HG02870 (cell line): ENCODE measurements at regions not wholly inside any gene's neighbourhood (a gene's known extent, or its start where the extent isn't known, plus 50 kb on each side); places are given as distances from the start of the nearest gene placed in this dataset.
"Not testable (repeated sequence)": the region's sequence is repeated elsewhere in the genome, so short reads cannot be mapped to it uniquely, and the experiment has no call there.

ENCODE experiments used
- ATAC-seq: cut with Tn5 transposase; IDR thresholded peaks from one replicate; pipeline ENCODE4 v1.9.1; 2021; ENCODE audit warnings: mild to moderate bottlenecking, moderate library complexity; ENCODE audit not compliant: unreplicated experiment

DNA sequence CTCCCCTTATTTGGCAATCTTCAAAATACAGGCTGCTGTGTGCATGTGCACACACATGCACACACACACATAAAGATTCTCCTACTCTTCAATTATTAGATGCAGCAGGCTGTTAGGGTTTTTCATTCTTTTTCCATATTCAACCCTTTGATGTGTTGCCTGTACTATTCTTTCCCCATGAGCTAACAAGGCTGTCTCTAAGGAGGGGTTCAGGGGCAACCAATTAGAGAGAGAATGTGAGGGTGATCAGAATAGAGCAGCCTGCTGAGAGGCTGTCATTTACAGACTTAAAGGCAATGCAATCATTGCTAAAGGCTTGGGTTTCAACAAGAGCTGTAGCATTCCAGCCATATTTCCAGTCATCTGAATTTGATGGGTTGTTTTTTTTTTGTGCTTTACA, 467.4 kb upstream of the ID4 start:
- no peak for ATAC-seq

DNA sequence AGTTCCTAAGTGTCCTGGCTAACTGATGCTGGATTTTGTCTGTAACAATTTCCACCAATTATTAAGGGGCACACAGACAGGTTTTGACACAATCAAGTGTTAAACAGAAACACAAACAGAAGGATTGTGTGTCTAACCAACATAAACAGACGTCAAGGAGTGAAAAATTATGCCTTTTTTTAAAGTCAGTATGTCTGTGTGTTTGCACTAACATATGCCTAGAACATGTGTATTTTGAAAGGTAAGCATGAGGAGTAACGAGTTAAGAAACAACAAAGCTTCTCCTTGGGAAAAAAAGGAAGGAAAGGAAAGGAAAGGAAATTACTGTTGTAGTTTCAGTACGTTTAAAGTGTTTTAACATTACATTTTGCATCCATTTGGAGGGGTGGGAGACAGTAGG, 466.3 kb upstream of the ID4 start:
- ATAC-seq: no peak

DNA sequence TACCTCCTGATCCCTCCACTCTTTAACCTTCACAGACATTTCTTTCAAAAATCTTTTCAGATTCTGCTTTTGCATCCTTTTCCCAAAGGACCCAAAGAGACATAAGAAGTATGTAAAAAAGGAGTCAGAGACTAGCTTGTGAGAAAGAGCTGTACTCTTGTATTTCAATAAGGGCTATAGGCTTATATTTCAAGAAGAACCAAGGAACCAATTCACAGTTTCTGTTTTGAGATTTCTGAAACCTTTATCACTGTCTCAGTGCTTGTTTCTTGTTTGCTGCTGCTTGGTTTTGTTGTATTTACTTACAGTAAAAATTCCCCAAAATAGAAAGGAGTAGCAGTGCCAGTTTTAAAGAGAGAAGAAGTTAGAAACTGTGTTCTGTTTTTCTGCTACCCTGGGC, 461.6 kb upstream of the ID4 start:
- ATAC-seq: no peak

DNA sequence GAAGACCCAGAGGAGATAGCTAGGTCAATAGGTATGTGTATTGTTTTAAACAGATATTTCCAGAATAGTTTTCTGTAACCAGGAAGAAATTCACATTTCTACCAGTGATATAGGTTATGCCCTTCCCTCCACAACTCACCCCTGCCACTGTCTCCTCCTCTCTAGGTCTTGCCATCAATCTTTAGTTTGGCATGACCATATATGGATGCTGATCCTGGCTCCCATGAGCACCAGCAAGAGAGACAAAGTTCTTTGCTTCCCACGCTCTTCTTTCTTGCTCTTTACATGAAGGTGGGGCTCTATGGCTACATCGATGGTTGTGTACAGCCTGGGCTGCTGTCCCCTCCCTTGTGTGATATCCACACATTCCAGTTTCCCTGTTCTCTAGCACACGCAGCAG, 459.4 kb upstream of the ID4 start:
- ATAC-seq: no peak

DNA sequence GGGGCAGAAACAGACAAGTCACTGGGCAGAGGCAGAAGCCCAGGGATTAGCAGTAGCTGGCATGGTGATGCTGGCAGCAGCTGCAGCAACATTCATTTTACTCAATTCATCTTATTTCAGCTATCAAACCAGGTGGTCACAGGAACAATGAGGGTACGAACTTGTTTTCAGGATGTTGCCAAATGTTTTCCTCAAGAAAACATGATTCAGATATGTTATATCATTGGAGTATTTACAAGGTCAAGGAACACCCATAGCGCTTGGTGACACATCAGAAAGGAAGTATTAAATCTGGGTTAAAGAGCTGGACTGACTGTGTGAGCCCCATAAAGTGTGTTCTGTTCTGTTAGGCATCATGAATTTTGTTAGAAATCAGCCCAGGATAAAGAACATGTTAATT, 456.9 kb upstream of the ID4 start:
- no peak for ATAC-seq

DNA sequence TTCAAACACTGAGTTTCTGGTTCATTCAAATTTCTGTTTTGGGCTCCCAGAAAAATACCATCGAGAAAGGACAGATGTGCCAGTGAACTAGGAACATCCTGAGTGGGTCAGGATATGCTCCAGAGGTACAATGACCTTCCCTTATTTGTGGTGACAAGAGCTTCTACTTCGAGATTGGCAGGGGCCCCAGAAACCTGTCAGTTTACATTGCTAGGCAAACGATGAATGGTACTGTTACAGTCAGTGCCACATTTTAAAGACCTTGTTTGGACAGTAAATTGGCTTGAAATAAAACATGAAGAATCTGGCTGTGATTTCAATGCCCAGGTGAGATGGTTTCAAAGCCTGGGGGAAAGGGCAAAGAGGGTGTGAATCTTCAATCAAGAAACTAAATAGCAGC, 454.5 kb upstream of the ID4 start:
- no peak for ATAC-seq

DNA sequence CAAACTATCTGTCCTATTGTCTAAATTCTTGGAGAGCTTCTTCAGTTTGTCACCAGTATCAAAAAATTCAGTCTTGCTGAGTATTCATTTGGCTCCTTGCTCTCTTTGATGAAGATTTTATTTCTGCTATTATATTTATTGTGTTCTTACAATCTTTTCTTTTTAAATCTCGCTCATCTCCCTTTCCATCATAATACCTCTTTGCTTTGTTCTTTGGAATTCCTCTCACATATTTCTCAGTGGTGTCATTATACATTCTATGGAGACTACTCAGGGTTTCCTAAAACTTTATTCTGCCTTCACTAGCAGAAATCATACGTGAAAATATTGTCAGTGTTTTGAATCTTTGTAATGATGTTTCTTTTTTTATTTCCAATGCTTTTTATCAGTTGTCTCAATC, 445.2 kb upstream of the ID4 start:
- no peak for ATAC-seq

DNA sequence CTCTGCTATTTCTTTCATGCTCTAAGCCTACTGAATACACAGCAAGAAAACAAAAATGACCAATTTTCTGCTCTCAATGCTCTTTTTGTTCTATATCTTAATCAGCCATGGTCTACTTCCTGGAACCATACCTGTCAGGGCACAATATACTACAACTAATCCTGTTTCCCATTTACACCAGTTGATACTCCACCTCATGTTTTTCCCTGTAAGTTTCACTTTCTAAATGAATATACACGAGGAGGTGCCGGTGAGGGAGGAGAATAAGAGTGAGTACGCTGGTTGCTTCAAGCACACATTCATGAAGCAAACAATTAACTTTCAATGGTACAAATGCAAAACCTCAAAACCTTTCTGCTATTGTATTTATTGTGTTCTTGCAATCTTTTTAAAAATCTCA, 443.1 kb upstream of the ID4 start:
- ATAC-seq: no peak

DNA sequence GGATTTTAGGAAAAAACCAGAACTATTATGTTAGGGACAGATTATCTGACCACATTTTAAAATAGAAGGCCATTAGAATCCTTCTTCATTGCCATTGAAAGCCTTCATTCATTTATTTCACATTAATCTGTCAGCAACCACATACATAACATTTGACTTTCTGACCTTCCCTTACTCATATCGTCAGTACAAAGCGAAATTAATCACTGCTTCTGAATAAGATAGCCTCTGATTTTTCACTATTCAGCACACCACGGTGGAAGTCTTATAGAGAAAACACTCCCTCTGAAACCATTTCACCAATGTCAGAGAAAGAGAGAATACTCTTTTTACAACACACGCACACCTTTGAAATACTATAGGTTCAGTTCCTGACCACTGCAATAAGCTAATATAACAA, 442.5 kb upstream of the ID4 start:
- no peak for ATAC-seq

DNA sequence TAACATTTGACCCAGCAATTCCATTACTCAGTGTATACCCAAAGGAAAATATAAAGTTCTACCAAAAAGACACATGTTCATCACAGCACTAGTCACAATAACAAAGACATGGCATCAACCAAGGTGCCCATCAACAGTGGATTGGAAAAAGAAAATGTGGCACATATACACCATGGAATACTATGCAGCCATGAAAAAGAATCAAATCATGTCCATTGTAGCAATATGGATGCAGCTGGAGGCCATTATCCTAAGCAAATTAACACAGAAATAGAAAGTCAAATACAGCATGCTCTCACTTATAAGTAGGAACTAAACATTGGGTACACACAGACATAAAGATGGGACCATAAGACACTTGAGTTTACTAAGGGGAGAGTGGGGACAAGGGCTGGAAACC, 441.9 kb upstream of the ID4 start:
- ATAC-seq: no peak

DNA sequence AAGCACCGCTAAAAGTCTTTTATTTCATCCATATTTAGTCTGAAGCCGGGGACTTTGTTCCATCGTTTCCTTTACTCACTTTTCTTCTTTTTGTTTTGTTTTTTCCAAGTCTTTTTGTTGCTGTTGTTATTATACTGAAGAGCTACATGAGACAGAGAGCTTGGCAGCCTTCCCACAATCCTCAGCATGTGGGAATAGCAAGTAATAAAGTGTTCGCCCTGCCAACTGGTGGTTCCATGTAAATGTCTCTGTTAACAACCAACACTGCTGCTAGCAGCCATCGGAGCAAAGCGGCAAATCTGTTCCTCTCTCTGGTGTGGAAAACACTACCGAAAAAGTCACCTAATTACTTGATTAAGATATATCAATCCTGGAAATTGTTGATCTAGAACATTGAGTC, 437.8 kb upstream of the ID4 start:
- no peak for ATAC-seq

DNA sequence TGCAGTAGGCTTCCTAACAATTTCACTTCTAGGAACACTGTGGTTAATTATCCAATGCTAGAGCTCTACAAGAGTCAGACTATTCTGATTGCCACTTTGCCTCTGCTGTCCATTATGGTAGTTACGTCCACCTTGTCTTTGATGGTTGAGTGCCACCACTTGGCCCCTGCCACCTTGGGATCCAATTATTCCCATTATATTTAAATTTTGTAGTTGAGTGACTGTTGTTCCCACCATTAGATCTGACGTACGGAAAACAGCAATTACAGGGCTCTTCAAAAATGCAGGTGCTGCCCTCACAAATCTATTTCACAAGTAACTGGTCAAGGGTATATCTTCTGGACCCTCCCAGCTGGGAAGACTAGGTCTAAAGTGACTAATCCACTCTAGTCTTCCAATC, 432.3 kb upstream of the ID4 start:
- not testable (repeated sequence) for ATAC-seq

DNA sequence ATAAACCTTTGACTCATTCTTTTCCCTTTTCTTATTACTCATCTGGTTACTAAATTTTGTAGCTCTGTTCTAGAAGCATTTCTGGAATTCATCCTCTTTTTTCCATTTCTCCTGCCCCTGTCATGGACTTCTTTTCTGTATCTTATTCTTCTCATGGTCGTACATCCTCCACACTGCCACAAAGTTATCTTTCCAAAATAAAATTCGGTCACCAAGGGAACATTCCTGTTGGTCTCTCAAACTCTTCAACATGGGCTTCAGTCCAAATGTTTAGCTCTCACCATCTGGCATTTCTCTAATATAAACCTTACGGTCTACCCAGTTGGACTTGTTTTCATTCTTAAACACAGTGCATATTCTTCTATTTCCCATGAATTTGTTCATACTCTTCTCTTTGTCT, 428.8 kb upstream of the ID4 start:
- ATAC-seq: no peak

DNA sequence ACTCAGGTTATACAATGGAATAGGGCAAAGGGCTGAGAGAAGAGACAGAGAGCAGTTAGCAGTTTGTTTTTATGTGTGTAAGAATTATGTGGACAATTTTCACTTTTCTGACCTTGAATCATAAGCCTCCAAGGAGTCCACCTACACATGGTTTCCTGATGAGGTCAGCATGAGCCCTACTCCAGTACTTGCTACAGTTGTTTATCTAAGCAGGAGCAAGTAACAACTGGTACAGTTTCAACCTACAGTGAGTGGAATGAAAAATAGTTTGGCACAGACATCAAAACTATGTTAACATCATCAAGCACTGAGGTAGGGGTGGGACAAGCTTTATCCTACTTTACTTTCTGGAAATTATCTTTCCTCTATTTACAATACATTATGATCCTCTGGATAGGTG, 426.7 kb upstream of the ID4 start:
- no peak for ATAC-seq

DNA sequence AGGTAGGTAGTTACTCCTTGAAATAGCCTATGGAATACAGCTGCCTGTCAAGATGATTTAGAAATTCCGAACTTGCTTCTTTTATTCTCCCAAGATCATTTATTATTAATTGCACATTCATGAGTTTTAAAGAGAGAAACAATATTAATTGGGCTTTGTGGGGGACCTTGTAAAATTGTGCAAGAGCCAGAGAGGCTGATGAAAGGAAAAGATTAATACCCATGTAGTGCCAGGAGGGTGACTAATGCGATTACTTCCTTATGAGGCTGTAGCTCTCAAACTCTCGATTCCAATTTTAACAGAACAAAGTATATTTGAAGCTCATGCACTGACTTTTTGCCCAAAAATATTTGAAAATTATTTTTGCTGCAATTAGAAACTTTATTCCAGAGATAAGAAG, 423.8 kb upstream of the ID4 start:
- ATAC-seq: no peak

DNA sequence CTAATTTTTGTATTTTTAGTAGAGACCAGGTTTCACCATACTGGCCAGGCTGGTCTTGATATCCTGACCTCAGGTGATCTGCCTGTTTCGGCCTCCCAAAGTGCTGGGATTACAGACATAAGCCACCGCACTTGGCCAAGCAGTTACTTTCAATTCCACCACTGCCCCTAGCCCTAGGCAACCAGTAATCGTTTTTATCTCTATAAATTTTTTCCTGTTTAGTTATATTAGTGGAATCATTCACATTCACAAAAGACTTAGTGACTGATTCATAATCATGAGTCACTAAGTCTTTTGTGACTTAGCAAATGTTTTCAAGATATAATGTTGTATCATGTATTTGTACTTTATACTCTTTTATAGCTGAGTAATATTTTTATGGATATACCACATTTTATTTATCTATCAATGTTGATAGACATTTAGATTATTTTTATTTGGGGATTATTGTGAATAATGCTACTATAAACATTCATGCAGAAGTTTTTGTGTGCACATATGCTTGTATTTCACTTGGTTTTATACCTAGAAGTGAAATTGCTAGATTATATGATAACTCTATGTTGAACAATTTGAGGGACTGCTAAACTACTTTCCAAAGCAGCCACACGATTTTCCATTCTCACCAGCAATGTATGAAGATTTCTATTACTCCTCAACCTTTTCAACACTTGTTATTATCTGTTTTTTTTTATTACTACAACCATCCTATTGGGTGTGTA, 421.4 kb upstream of the ID4 start:
- no peak for ATAC-seq

DNA sequence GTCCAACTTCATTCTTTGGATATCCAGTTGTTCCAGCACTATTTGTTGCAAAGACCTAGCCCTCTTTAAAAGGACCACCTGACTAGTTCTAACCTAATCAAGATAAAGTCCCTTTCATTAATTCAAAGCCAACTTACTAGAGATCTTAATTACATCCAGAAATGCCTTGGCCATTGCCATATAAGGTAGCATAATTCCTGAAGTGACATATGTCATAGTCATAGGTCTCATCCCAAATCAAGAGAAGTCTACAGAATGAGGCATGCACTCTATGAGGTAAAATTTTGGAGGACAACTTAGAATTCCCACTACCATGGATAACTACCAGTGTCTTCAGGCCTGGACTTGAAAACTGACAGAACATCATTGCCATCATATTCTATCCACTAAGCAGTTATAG, 420.4 kb upstream of the ID4 start:
- ATAC-seq: no peak

DNA sequence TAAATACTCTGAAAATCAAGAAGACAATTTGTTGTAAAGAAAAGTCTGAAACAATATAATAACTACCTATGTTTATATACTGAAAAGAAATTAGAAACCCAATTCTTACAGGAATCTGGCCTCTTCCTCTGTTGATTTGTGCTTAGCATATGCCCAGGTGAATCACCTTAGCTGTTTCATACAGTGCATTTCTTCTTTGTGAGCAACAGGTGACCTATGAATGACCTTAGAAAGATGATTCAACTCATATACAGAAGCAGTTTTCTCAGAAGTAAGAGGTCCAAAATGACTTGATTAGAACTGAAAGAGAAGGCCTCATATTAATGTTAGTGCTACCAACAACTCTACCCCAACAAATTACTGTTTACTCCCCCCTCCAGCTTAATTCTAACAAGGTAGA, 419.5 kb upstream of the ID4 start:
- no peak for ATAC-seq

DNA sequence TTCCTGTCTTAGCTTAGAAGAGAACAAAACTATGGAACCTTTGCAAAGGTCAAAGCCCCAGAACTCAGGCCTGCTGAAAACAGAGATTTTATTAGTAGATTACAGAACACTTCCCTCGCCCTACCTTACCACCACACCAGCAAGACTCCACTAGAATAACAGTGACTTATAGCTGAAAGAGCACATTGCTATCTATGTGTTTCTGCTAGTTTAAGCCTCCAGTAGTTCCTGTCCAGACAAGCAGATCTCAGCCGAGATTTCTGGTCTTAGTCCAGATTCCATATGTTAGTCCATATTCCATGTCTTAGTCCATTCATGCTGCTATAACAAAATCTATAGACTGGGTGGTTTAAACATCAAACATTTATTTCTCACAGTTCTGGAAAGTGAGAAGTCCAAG, 412.3 kb upstream of the ID4 start:
- ATAC-seq: no peak

DNA sequence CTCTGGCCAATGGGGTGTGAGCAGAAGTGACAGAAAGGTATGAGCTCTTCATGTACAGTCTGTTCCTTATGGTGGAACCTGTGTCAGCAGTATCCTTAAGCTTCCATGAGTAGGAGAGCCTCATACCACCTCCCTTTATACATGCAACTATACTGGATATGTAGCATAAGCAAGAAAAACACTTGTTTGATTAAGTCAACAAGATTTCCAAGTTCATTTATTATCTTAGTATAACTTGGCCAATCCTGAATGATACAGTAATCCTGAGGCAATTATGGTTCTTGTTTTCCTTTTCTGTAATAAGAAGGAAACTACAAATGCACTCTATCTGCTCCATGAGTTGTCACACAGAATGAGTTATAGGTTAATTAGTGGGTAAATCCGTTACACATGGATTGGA, 409.6 kb upstream of the ID4 start:
- ATAC-seq: no peak

DNA sequence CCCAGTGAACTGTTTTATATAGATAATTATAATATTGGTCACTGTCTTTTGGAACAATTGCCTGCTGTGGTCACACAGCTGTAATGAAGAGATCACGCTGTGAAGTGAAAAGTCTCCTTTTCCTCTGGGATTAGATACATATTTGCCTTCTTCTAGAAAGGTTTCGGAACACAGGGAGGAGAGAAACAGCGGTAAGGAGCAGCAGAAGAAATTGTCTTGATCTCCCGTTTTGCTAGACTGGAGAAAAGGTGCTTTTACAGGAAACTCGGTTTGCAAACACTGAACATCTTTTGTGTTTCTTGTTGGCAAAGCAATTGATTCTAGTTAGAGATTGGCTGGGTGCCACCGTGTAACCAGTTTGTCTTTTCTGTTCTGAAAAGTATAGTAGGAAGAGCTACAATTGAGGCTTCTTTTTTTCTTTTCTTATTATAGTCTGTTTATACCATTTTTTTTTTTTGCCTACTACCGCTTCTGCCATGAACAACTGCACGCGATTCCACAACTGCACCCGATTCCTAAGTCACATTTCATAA, 404.1 kb upstream of the ID4 start:
- ATAC-seq: no peak

DNA sequence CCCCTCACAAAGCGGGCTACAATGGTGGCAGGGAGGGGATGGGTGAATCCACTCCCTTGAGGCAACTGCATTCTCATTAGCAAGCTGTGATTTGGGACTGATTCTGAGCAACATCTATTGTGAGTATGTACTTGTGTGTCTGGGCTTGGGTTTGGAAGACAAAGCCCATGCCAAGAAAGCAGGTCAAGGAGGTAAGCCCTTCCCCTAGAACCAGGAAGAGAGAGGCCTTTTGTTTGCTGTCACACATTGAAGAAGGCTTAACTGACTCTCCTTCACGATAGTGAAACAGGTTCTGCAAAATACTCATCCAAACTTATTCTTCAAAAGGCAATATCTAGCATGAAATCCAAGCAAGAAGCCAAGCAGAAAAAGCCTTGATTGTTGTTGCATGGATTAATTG, 403.1 kb upstream of the ID4 start:
- no peak for ATAC-seq

DNA sequence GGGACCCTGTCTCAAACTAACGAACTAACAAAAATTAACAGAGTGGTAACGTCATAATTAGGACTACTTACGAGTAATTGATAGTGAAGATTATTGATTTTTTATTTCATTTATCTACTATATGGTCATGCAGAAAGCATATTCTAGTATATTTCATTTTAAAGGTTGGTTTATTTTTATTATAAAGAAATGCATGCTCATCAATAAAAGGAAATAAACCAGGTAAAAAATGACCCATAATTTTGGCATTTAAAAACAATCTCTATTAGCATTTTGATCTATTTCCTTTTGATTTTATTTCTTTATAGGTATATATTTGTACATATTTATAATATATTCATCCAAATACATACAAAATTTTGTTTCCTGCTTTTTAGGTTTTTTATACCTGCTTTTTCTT, 401.4 kb upstream of the ID4 start:
- ATAC-seq: no peak
